COLO668 (cell line): ENCODE measurements at regions not wholly inside any gene's neighbourhood (a gene's known extent, or its start where the extent isn't known, plus 50 kb on each side); places are given as distances from the start of the nearest gene placed in this dataset.

Experiments
- DNase-seq: peaks from one replicate; lab custom pipeline; 2025; ENCODE audit not compliant: unreplicated experiment; lab: John Stamatoyannopoulos, UW

GRCh38 chr12:127205781-127206555 is 1061.0 kb upstream of the TMEM132C start:
- DNase-seq, result no peak

- no peak for DNase-seq
Observed at GRCh38 chr12:127209318-127209717, 1057.7 kb upstream of the TMEM132C start.

DNA sequence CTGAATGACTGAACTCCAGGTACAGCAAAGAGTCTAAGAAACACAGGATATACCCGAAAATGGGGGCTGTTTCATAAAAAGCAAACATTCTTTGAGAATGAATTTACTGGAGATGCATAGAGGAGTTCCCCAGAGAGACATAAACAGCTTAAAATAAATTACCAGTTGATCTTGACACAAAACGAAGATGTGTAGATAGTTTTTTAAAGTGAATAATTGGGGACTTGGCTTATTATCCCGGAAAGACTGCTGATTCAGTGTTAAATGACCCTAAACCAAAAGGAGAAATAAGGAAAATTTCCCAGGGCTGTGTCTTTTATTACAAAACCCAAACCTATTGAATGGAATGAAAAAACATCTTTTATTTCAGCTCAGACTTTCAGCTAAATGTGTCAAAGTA is 1052.8 kb upstream of the TMEM132C start:
- no peak for DNase-seq

GRCh38 chr12:127223011-127223410 is 1044.0 kb upstream of the TMEM132C start:
- no peak for DNase-seq

- no peak for DNase-seq
Observed at GRCh38 chr12:127223731-127224130, 1043.2 kb upstream of the TMEM132C start.

DNA sequence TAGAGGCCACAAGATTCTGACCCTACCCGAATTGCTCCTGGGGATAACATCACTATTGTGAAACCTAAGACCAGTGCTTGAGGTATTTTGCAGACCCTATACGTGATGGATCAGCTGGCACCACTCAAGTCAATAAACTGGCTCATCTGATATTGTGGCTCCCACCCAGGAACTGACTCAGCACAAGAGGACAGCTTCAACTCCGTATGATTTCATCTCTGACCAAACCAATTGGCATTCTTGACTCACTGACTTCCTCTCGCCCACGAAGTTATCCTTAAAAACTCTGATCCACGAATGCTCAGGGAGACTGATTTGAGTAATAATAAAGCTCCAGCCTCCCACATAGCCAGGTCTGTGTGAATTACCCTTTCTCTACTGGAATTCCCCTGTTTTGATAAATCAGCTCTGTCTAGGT is 1036.1 kb upstream of the TMEM132C start:
- no peak for DNase-seq

DNA sequence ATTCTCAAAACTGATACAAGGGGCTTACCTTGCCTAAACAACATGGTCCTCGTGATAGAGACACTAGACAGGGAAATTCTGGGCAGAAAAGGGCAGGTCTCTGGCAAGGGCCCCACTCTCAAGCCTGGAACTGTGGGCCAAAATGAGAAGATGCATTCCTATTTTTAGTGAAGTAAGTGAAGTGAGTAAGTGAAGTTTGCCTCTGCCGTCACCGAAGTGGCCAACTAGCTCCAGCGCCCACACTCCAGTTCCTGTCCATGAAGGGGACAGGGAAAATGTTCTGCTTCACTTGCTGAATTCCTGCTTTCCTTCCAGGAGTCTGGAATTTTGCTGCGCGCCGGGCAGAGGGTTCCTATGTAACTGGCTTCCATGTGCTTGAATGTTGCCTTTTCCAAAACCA is 1035.6 kb upstream of the TMEM132C start:
- no peak for DNase-seq

- no peak for DNase-seq
Observed at GRCh38 chr12:127233016-127233415, 1034.0 kb upstream of the TMEM132C start.

DNA sequence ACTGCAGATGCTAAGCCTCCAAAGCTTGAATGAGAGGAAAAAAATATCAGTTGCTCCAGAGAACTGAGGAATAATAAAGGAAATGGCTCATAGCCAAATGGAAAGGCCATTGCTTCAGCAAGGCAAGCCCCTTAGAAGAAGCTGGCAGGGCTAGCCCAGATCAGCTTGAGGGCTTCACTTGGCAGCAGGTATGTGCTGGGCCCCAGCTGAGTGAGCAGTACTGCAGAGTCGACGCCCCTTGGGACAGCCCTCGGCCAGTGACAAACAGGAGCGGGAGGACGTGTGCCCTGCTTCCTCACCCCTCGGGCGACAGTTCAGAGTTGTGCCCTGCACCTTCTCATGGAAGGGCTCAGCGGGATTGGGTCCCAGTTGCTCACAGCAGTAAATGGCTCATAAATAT is 1031.2 kb upstream of the TMEM132C start:
- DNase-seq, result no peak

DNA sequence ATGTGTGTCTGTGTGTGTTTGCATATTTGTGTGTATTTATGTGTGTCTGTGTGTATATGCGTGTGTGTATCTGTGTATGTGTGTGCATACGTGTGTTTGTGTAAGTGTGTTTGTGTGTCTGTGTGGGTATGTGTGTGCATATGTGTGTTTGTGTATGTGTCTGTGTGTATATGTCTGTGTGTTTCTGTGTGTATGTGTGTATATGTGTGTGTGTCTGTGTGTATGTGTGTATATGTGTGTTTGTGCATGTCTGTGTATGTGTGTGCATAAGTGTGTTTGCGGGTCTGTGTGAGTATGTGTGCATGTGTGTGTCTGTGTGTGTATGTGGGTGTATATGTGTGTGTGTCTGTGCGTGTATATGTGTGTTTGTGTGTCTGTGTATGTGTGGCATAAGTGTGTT is 1030.5 kb upstream of the TMEM132C start:
- DNase-seq, result no peak

- DNase-seq, result no peak
Observed at GRCh38 chr12:127237151-127237550, 1029.8 kb upstream of the TMEM132C start.

DNA sequence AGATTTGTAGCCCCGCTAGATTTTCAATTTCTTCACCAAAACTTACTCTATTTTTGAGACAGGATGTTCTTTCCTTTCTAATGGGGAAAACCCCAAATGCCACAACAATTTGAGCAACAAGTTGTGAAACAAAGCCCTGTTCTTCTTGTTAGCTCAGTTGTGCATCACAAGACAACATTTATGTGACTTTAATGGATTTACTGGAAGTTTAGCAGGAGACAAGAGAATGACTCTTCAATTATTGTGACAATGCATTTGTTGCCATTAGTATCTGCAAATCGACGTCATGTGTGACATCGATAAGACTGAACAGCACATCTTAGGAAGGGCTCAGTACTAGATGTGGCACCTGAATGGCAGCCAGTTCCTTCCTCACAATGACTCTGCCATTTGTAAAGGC is 1028.9 kb upstream of the TMEM132C start:
- no peak for DNase-seq

DNA sequence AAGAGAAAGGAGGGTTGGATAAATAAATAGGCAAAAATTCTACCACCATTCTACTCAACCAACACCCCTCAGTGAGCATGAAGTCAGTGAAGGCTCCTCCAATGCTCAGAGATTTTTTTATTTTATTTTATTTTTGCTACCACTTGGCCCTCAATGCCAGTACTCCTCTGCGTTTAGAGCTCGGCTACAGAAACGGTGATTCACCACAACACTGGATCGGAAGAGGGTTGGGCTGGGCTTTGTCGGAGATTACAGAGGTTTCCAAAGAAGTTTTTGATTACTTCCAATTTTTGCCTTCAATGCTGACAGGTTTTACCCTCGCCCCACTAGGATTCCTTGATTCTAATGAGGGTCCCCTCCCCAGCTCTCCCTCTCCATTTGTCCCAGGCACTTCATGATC is 1027.2 kb upstream of the TMEM132C start:
- no peak for DNase-seq

DNA sequence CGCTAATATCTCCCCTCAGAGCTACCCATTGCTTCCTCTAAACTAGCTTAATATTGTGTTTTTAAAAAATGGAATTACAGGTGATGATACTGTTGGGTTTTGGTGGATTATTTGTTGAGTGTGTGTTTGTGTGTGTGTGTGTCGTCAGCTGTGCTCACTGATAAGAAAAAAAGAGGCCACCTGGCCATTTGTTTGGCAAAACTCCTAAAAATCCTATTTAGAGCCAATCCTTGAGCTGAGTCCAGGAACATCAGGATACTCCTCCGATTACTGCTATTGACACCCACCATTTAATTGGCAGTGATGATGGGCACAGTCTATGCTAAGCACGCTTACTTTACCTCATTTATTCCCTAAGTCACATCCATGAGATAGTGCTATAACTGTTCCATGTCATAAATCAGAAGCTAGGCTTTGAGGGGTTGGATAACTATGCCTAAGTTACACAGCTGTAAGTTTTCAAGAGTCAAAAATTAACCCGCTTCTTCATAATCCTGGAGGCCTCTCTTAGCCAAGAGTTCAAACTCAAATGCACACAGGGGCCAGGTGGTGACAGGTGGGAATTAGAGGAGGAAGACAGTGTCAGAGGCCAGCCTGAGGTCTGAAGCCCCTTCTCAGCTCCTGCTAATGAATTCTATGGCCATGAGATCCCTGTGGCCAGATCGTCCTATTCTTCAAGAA is 1026.6 kb upstream of the TMEM132C start:
- no peak for DNase-seq

GRCh38 chr12:127241072-127241817 is 1025.7 kb upstream of the TMEM132C start:
- no peak for DNase-seq

DNA sequence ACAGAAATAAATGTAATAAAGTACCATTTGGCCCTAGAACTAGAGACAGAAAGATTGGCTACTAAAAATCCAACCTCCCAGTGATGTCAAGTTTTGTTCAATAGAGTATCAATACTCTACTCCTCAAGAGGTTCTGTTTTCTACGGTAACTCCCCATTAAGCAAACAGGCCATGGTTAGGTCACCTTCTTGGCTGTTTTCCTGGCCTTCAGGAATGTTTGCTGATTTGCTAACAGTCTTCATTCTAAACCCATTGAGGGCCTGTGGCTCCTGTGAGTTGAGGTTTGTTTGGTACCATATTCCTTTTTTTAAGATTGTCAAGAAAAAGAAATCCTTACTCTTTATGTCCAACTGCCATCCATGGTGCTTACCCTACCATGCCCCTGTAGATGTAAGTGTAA is 1022.0 kb upstream of the TMEM132C start:
- DNase-seq, result no peak

GRCh38 chr12:127245437-127245836 is 1021.5 kb upstream of the TMEM132C start:
- no peak for DNase-seq

GRCh38 chr12:127247937-127248336 is 1019.0 kb upstream of the TMEM132C start:
- no peak for DNase-seq

DNA sequence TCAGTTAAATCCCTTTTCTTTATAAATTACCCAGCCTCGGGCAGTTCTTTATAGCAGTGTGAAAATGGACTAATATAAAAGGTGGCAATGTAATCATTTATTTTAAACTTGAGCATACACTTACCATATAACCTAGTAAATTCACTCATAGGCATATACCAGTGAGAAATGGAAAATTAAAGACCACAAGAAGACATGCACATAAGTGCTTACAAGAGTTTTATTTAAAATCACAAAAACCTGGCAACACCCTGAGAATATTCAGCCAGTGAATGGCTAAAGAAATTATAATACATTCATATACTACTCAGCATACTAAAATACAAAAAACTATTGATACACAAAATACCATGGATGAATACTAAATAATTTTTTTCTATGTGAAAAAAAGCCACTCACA is 1017.5 kb upstream of the TMEM132C start:
- DNase-seq, result no peak

GRCh38 chr12:127253797-127254327 is 1013.1 kb upstream of the TMEM132C start:
- no peak for DNase-seq

DNA sequence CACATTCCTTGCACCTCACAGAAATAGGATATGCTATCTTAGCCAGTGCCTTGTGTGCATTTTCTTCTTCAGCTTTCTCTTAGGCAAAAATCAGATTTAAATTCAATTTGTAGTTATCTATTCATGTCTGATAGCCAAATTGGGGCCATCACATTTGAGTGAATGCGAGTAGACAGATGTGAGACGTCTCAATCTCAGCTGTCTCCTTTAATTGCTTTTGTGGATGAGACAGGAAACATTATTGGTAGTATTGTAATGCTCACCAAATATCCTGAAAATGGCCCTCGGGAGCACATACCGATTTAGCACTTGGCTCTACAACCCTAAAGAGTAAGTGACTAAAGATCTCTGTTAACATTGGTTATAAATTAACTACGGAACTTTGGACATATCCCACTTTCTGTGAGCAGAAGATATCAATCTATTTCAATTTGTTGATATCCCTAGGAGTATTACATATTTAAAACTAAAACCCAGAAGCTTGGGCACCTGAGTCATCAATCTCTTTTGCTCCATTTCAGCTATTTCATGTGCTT is 1012.5 kb upstream of the TMEM132C start:
- DNase-seq, result no peak
